ENCODE measurements at regions not wholly inside any gene's neighbourhood (a gene's known extent, or its start where the extent isn't known, plus 50 kb on each side); places are given as distances from the start of the nearest gene placed in this dataset.

GRCh38 chr6:152848919-152849318, 98.3 kb downstream of the VIP start:
- no peak for DNase-seq (ENCODE audit: insufficient read length, low spot score)
- no peak for FAIRE-seq
- TF ChIP-seq POLR2A (IDR thresholded peaks at IDR 0.05; ENCODE audit: low read depth, low read length) (no peak), POU2F2 (IDR thresholded peaks at IDR 0.05; ENCODE audit: low read depth, low read length) (no peak), POLR2AphosphoS5 (IDR thresholded peaks at IDR 0.05; ENCODE audit: low read depth, low read length) (no peak)

- TF ChIP-seq SPI1 (IDR thresholded peaks at IDR 0.05; ENCODE audit: low read depth, low read length), result no peak
- TF ChIP-seq PAX5 (IDR thresholded peaks at IDR 0.05; ENCODE audit: insufficient read depth, low read length, severe bottlenecking), result no peak
- TF ChIP-seq POLR2A (IDR thresholded peaks at IDR 0.05; ENCODE audit: low read depth, low read length), result no peak
- no peak for TF ChIP-seq POU2F2 (IDR thresholded peaks at IDR 0.05; ENCODE audit: low read depth, low read length)
- no peak for TF ChIP-seq POLR2AphosphoS5 (IDR thresholded peaks at IDR 0.05; ENCODE audit: low read depth, low read length)
- TF ChIP-seq TAF1 (IDR thresholded peaks at IDR 0.05; ENCODE audit: low read depth, low read length), result no peak
- no peak for DNase-seq (ENCODE audit: insufficient read length, low spot score)
- FAIRE-seq, result no peak
These were observed 103.6 kb downstream of the VIP start for GRCh38 chr6:152854086-152854795.

- TF ChIP-seq POU2F2 (IDR thresholded peaks at IDR 0.05; ENCODE audit: low read depth, low read length), result no peak
- no peak for TF ChIP-seq TAF1 (IDR thresholded peaks at IDR 0.05; ENCODE audit: low read depth, low read length)
- TF ChIP-seq PAX5 (IDR thresholded peaks at IDR 0.05; ENCODE audit: insufficient read depth, low read length, severe bottlenecking), result no peak
- no peak for TF ChIP-seq SPI1 (IDR thresholded peaks at IDR 0.05; ENCODE audit: low read depth, low read length)
- no peak for TF ChIP-seq POLR2A (IDR thresholded peaks at IDR 0.05; ENCODE audit: low read depth, low read length)
- no peak for TF ChIP-seq POLR2AphosphoS5 (IDR thresholded peaks at IDR 0.05; ENCODE audit: low read depth, low read length)
- no peak for FAIRE-seq
These were observed 107.5 kb downstream of the VIP start for GRCh38 chr6:152858141-152858540.

GRCh38 chr6:152859225-152859624, 108.6 kb downstream of the VIP start:
- DNase-seq (ENCODE audit: insufficient read length, low spot score) (no peak), FAIRE-seq (no peak)
- TF ChIP-seq SPI1 (IDR thresholded peaks at IDR 0.05; ENCODE audit: low read depth, low read length) (no peak), TAF1 (IDR thresholded peaks at IDR 0.05; ENCODE audit: low read depth, low read length) (no peak), PAX5 (IDR thresholded peaks at IDR 0.05; ENCODE audit: insufficient read depth, low read length, severe bottlenecking) (no peak), POU2F2 (IDR thresholded peaks at IDR 0.05; ENCODE audit: low read depth, low read length) (no peak), POLR2A (IDR thresholded peaks at IDR 0.05; ENCODE audit: low read depth, low read length) (no peak), POLR2AphosphoS5 (IDR thresholded peaks at IDR 0.05; ENCODE audit: low read depth, low read length) (no peak)

More at GRCh38 chr6:152858141-152858540, 107.5 kb downstream of the VIP start:
- no peak for DNase-seq (ENCODE audit: insufficient read length, low spot score)

GRCh38 chr6:152863618-152864326, 113.2 kb downstream of the VIP start:
- no peak for TF ChIP-seq PAX5 (IDR thresholded peaks at IDR 0.05; ENCODE audit: insufficient read depth, low read length, severe bottlenecking)
- TF ChIP-seq POLR2AphosphoS5 (IDR thresholded peaks at IDR 0.05; ENCODE audit: low read depth, low read length), result no peak
- no peak for TF ChIP-seq TAF1 (IDR thresholded peaks at IDR 0.05; ENCODE audit: low read depth, low read length)
- no peak for TF ChIP-seq POLR2A (IDR thresholded peaks at IDR 0.05; ENCODE audit: low read depth, low read length)
- TF ChIP-seq POU2F2 (IDR thresholded peaks at IDR 0.05; ENCODE audit: low read depth, low read length), result no peak
- no peak for TF ChIP-seq SPI1 (IDR thresholded peaks at IDR 0.05; ENCODE audit: low read depth, low read length)
- DNase-seq (ENCODE audit: insufficient read length, low spot score) (no peak), FAIRE-seq (peak; percentile 85)

GRCh38 chr6:152874267-152874666, 108.6 kb downstream of the FBXO5 start:
- TF ChIP-seq POU2F2 (IDR thresholded peaks at IDR 0.05; ENCODE audit: low read depth, low read length) (no peak), POLR2A (IDR thresholded peaks at IDR 0.05; ENCODE audit: low read depth, low read length) (no peak), SPI1 (IDR thresholded peaks at IDR 0.05; ENCODE audit: low read depth, low read length) (no peak), PAX5 (IDR thresholded peaks at IDR 0.05; ENCODE audit: insufficient read depth, low read length, severe bottlenecking) (no peak), TAF1 (IDR thresholded peaks at IDR 0.05; ENCODE audit: low read depth, low read length) (no peak), POLR2AphosphoS5 (IDR thresholded peaks at IDR 0.05; ENCODE audit: low read depth, low read length) (no peak)
- DNase-seq (ENCODE audit: insufficient read length, low spot score) (no peak), FAIRE-seq (no peak)

- DNase-seq (ENCODE audit: insufficient read length, low spot score), result no peak
- TF ChIP-seq TAF1 (IDR thresholded peaks at IDR 0.05; ENCODE audit: low read depth, low read length) (no peak), POLR2AphosphoS5 (IDR thresholded peaks at IDR 0.05; ENCODE audit: low read depth, low read length) (no peak), POLR2A (IDR thresholded peaks at IDR 0.05; ENCODE audit: low read depth, low read length) (no peak), SPI1 (IDR thresholded peaks at IDR 0.05; ENCODE audit: low read depth, low read length) (no peak), PAX5 (IDR thresholded peaks at IDR 0.05; ENCODE audit: insufficient read depth, low read length, severe bottlenecking) (no peak), POU2F2 (IDR thresholded peaks at IDR 0.05; ENCODE audit: low read depth, low read length) (no peak)
- no peak for FAIRE-seq
These were observed 107.8 kb downstream of the FBXO5 start for GRCh38 chr6:152874846-152875568.

- DNase-seq (ENCODE audit: insufficient read length, low spot score) (no peak), FAIRE-seq (no peak)
- no peak for TF ChIP-seq POLR2A (IDR thresholded peaks at IDR 0.05; ENCODE audit: low read depth, low read length)
- no peak for TF ChIP-seq POLR2AphosphoS5 (IDR thresholded peaks at IDR 0.05; ENCODE audit: low read depth, low read length)
- TF ChIP-seq PAX5 (IDR thresholded peaks at IDR 0.05; ENCODE audit: insufficient read depth, low read length, severe bottlenecking), result no peak
- TF ChIP-seq TAF1 (IDR thresholded peaks at IDR 0.05; ENCODE audit: low read depth, low read length), result no peak
- TF ChIP-seq SPI1 (IDR thresholded peaks at IDR 0.05; ENCODE audit: low read depth, low read length), result no peak
- TF ChIP-seq POU2F2 (IDR thresholded peaks at IDR 0.05; ENCODE audit: low read depth, low read length), result no peak
These were observed 103.2 kb downstream of the FBXO5 start for GRCh38 chr6:152879681-152880080.

- no peak for TF ChIP-seq POLR2A (IDR thresholded peaks at IDR 0.05; ENCODE audit: low read depth, low read length)
- no peak for TF ChIP-seq TAF1 (IDR thresholded peaks at IDR 0.05; ENCODE audit: low read depth, low read length)
- TF ChIP-seq POU2F2 (IDR thresholded peaks at IDR 0.05; ENCODE audit: low read depth, low read length), result no peak
- TF ChIP-seq SPI1 (IDR thresholded peaks at IDR 0.05; ENCODE audit: low read depth, low read length), result no peak
- no peak for TF ChIP-seq PAX5 (IDR thresholded peaks at IDR 0.05; ENCODE audit: insufficient read depth, low read length, severe bottlenecking)
- no peak for TF ChIP-seq POLR2AphosphoS5 (IDR thresholded peaks at IDR 0.05; ENCODE audit: low read depth, low read length)
- DNase-seq (ENCODE audit: insufficient read length, low spot score) (no peak), FAIRE-seq (no peak)
These were observed 89.7 kb downstream of the FBXO5 start for GRCh38 chr6:152893187-152893586.

All from GM12891 (cell line).